Heart left ventricle (tissue), 16 donors: ENCODE measurements at regions not wholly inside any gene's neighbourhood (a gene's known extent, or its start where the extent isn't known, plus 50 kb on each side); places are given as distances from the start of the nearest gene placed in this dataset.

Source experiments
- ATAC-seq, 4 donors: fragments of 200-7000 bp; cut with Tn5 transposase; one replicate each; pipeline ENCODE4 v1.9.1; 2020 to 2022; ENCODE audit warnings: moderate library complexity in 4 of 4, mild to moderate bottlenecking in 3 of 4, moderate number of reproducible peaks in 1 of 4
- DNase-seq, 5 donors: peaks; one replicate each; pipeline ENCODE4 v3.0.0-alpha.2; 2020
- H3K27ac ChIP-seq, 12 donors: fragments of 200-600 bp; sonication (generic) in 4 of 12; one replicate each; pipeline versions ENCODE4 v1.5.0 to v1.8.0; 2016 to 2022; ENCODE audit warnings: mild to moderate bottlenecking in 2 of 12
- H3K27me3 ChIP-seq, 9 donors: fragments of 200-600 bp; sonication (generic) in 2 of 9; one replicate each; pipeline versions ENCODE4 v1.5.1 to v1.8.0; 2016 to 2022; ENCODE audit warnings: mild to moderate bottlenecking in 3 of 9
- H3K36me3 ChIP-seq, 9 donors: fragments of 200-600 bp; sonication (generic) in 2 of 9; one replicate each; pipeline versions ENCODE4 v1.5.0 to v1.8.0; 2018 to 2022; ENCODE audit warnings: mild to moderate bottlenecking in 2 of 9
- H3K4me1 ChIP-seq, 12 donors: fragments of 200-600 bp; sonication (generic) in 4 of 12; one replicate each; pipeline versions ENCODE4 v1.5.0 to v1.8.0; 2016 to 2022; ENCODE audit warnings: mild to moderate bottlenecking in 3 of 12
- H3K4me3 ChIP-seq, 12 donors: fragments of 200-600 bp; sonication (generic) in 4 of 12; one replicate each; pipeline versions ENCODE4 v1.5.0 to v1.8.0; 2017 to 2022; ENCODE audit warnings: mild to moderate bottlenecking in 9 of 12, moderate library complexity in 4 of 12
- H3K9me3 ChIP-seq, 12 donors: fragments of 200-600 bp; sonication (generic) in 4 of 12; one replicate each; pipeline versions ENCODE4 v1.5.0 to v1.8.0; 2016 to 2022; ENCODE audit warnings: mild to moderate bottlenecking in 1 of 12
- CTCF ChIP-seq, 12 donors: fragments of 200-600 bp; sonication (generic) in 4 of 12; IDR thresholded peaks; one replicate each; pipeline versions ENCODE4 v1.5.0 to v1.8.0; 2018 to 2022; ENCODE audit warnings: antibody characterized with exemption in 12 of 12, mild to moderate bottlenecking in 5 of 12
- POLR2A ChIP-seq, 2 donors: fragments of 450-650 bp; IDR thresholded peaks; one replicate each; pipeline ENCODE4 v1.6.1; 2017; ENCODE audit warnings: antibody characterized with exemption in 2 of 2, mild to moderate bottlenecking in 2 of 2, moderate library complexity in 2 of 2
- WGBS, 4 donors: extraction: QIAGEN DNeasy Blood & Tissue Kit in 2 of 4; methylation state at CpG; one replicate each; pipeline versions ENCODE4 v1.1.5 to v1.1.7; 2013 to 2018; 5-methylcytosine and 5-hydroxymethylcytosine counted together
- intact Hi-C, 10 donors: fragments of 100-400 bp; cut with DNase I; formaldehyde crosslinking; loops; one replicate each; pipeline versions ENCODE4 v1.11.1 to v1.14.2; 2022
- donor health status: ischemic (EF 13 %, LVEDD 7.1; RV severe dilation, severe dysfunction).
- donor health status: healthy with polysubstance abuse.
- donor health status: DM: no; HTN: yes; CAD: no.
- donor health status: DM: no; HTN: no; CAD: no.
- donor health status: ischemic (EF 25% LVEDD 6.9; RV normal size, moderate dysfunction).
- donor health status: ischemic (EF 25% LVEDD 5.7; RV mildly dilated, moderate dysfunction).
- donor health status: healthy.
- donor health status: DM: yes; HTN: yes; CAD: no.
- donor health status: ischemic (EF 35%, LVEDD 5.7; RV mildly dilated, moderate dysfunction).
- donor health status: nonischemic (EF 11% LVEDD 7.7; RV severe dilation, severe dysfunction).
- donor health status: DM: yes; HTN: yes; CAD: no.
- donor health status: PGD.
- donor health status: ischemic (EF 29% LVEDD 5.4; RV normal size, mild dysfunction).
- donor health status: nonischemic (EF 23%, LVEDD 6.1; RV moderate dilation, normal function).

GRCh38 chr2:5894355-5894754, 202.2 kb downstream of the SOX11 start:
- Histone ChIP-seq H3K27me3 (no peaks in the 10 kb centered on the region), H3K27ac (no peak overlapping the region), H3K36me3 (no peaks in the 10 kb centered on the region), H3K4me3 (no peak overlapping the region), H3K9me3 (peaks cover 0 to 4% (median 0%) of the 10 kb centered on the region in 12 donors), H3K4me1 (no peaks in the 10 kb centered on the region)
- WGBS, 4 donors: 59 to 65% (median 64%) methylated on average over 5 of the region's 5 CpGs
- no peak for ATAC-seq
- intact Hi-C loops: no loop called here
- no peak for DNase-seq
- TF ChIP-seq POLR2A (IDR thresholded peaks at IDR 0.05) (no peak), CTCF (IDR thresholded peaks at IDR 0.05) (no peak)

DNA sequence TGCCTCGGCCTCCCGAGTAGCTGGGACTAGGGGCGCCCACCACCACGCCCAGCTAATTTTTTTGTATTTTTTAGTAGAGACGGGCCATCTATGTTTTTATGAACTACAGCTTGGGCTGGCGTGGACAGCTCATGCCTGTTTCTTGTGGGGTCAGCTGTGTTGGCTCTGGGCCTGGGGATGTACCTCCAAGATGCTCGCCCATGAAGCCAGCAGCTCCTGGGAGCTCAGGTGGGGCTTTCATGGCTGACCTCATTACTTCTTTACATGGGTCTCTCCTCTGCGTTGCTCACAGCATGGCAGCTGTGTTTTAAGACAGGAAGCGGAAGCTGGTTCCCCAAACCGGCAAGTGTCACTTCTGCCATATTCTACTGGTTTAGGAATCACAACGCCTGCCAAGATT, 203.1 kb downstream of the SOX11 start:
- 88 to 94% (median 93%) methylated on average over 11 of the region's 11 CpGs for WGBS, 4 donors
- intact Hi-C loops: no loop called here
- no peaks in the 10 kb centered on the region for H3K4me1 ChIP-seq
- no peak overlapping the region for H3K4me3 ChIP-seq
- DNase-seq: no peak
- ATAC-seq: no peak
- no peak overlapping the region for H3K27ac ChIP-seq
- no peaks in the 10 kb centered on the region for H3K36me3 ChIP-seq
- H3K9me3 ChIP-seq: peaks cover 0 to 4% (median 0%) of the 10 kb centered on the region in 12 donors
- TF ChIP-seq POLR2A (IDR thresholded peaks at IDR 0.05) (no peak), CTCF (IDR thresholded peaks at IDR 0.05) (no peak)
- H3K27me3 ChIP-seq: no peaks in the 10 kb centered on the region

DNA sequence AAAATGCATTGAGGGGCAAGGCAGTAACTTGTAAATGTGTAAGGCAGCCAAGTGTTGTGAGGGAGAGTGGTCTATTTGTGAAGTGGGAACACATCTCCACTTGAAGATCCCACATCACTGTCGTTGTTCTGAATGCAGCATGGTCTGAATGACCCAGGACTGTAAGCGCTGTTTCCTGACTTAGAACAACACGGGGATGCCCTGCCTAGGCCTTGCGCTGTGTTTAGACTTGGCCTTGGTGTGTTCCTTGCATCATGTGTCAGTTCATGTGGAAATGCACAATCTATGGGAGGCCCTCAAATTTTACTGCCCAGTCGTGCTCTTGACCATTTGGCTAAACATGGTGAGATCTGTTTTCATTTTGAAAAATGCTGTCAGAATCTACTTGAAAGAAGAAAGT, 205.1 kb downstream of the SOX11 start:
- Histone ChIP-seq H3K36me3 (no peaks in the 10 kb centered on the region), H3K9me3 (peaks cover 0 to 4% (median 0%) of the 10 kb centered on the region in 12 donors), H3K27me3 (no peaks in the 10 kb centered on the region), H3K27ac (no peak overlapping the region), H3K4me1 (no peaks in the 10 kb centered on the region), H3K4me3 (no peak overlapping the region)
- ATAC-seq (no peak), DNase-seq (no peak)
- intact Hi-C loops: no loop called here
- no peak for TF ChIP-seq CTCF (IDR thresholded peaks at IDR 0.05)
- TF ChIP-seq POLR2A (IDR thresholded peaks at IDR 0.05): no peak
- WGBS, 4 donors: 85 to 89% (median 87%) methylated on average over 5 of the region's 5 CpGs

GRCh38 chr2:5898667-5899066, 206.5 kb downstream of the SOX11 start:
- no peaks in the 10 kb centered on the region for H3K4me1 ChIP-seq
- ATAC-seq: no peak
- intact Hi-C loops: no loop called here
- no peak overlapping the region for H3K27ac ChIP-seq
- no peaks in the 10 kb centered on the region for H3K36me3 ChIP-seq
- no peak overlapping the region for H3K4me3 ChIP-seq
- H3K27me3 ChIP-seq: no peaks in the 10 kb centered on the region
- no peak for DNase-seq
- WGBS, 4 donors: 93 to 96% (median 94%) methylated on average over 3 of the region's 3 CpGs
- TF ChIP-seq CTCF (IDR thresholded peaks at IDR 0.05) (no peak), POLR2A (IDR thresholded peaks at IDR 0.05) (no peak)
- peaks cover 0 to 4% (median 0%) of the 10 kb centered on the region in 12 donors for H3K9me3 ChIP-seq
